ENCODE measurements at regions not wholly inside any gene's neighbourhood (a gene's known extent, or its start where the extent isn't known, plus 50 kb on each side); places are given as distances from the start of the nearest gene placed in this dataset.
"Not testable (repeated sequence)": the region's sequence is repeated elsewhere in the genome, so short reads cannot be mapped to it uniquely, and the experiment has no call there.

DNA sequence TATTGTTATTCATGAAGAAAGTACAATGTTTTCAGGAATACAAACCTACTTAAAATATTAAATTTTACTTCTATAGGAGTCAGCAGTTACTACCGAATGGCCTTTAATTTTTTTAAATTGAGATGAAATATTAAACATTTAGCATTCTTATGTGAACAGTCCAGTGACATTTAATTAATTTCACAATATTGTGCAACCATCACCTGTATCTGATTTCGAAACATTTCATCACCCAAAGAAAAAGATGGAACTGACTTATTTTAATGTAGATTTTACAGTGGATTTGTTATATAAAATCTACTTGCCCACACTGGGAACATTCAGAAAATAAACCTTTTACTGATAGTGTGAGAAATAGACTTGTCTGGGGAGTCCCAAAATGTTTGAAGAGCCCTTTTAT lies 585.2 kb upstream of the LINC00305 start:
- H3K27me3 ChIP-seq: no peaks in the 10 kb centered on the region
- TF ChIP-seq, protein P1, sequence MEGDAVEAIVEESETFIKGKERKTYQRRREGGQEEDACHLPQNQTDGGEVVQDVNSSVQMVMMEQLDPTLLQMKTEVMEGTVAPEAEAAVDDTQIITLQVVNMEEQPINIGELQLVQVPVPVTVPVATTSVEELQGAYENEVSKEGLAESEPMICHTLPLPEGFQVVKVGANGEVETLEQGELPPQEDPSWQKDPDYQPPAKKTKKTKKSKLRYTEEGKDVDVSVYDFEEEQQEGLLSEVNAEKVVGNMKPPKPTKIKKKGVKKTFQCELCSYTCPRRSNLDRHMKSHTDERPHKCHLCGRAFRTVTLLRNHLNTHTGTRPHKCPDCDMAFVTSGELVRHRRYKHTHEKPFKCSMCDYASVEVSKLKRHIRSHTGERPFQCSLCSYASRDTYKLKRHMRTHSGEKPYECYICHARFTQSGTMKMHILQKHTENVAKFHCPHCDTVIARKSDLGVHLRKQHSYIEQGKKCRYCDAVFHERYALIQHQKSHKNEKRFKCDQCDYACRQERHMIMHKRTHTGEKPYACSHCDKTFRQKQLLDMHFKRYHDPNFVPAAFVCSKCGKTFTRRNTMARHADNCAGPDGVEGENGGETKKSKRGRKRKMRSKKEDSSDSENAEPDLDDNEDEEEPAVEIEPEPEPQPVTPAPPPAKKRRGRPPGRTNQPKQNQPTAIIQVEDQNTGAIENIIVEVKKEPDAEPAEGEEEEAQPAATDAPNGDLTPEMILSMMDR (IDR thresholded peaks at IDR 0.05): no peak
- no peaks in the 10 kb centered on the region for H3K4me1 ChIP-seq (ENCODE audit: control insufficient read depth in 1 of 2, insufficient read depth in 1 of 2, low read depth in 1 of 2, low read length in 1 of 2)
- H3K4me3 ChIP-seq (ENCODE audit: low read depth in 1 of 2, low read length in 1 of 2): no peak overlapping the region
- H3K36me3 ChIP-seq: no peaks in the 10 kb centered on the region
- no peaks in the 10 kb centered on the region for H3K9me3 ChIP-seq
- H3K27ac ChIP-seq: no peak overlapping the region

DNA sequence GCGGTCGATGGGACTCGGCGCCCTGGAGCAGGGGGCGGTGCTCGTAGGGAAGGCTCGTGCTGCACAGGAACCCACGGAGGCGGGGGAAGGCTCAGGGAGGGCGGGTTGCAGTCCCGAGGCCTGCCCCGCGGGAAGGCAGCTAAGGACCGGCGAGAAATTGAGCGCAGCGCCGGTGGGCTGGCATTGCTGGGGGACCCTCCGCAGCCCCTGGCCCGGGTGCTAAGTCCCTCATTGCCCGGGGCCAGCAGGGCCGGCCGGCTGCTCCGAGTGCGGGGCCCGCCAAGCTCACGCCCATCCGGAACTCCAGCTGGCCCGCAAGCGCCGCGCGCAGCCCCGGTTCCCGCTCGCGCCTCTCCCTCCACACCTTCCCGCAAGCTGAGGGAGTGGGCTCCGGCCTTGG lies 576.8 kb upstream of the LINC00305 start:
- H3K27me3 ChIP-seq; H3K4me3 ChIP-seq (ENCODE audit: low read depth in 1 of 2, low read length in 1 of 2); H3K4me1 ChIP-seq (ENCODE audit: control insufficient read depth in 1 of 2, insufficient read depth in 1 of 2, low read depth in 1 of 2, low read length in 1 of 2); H3K36me3 ChIP-seq; H3K9me3 ChIP-seq; H3K27ac ChIP-seq: not testable (repeated sequence)

DNA sequence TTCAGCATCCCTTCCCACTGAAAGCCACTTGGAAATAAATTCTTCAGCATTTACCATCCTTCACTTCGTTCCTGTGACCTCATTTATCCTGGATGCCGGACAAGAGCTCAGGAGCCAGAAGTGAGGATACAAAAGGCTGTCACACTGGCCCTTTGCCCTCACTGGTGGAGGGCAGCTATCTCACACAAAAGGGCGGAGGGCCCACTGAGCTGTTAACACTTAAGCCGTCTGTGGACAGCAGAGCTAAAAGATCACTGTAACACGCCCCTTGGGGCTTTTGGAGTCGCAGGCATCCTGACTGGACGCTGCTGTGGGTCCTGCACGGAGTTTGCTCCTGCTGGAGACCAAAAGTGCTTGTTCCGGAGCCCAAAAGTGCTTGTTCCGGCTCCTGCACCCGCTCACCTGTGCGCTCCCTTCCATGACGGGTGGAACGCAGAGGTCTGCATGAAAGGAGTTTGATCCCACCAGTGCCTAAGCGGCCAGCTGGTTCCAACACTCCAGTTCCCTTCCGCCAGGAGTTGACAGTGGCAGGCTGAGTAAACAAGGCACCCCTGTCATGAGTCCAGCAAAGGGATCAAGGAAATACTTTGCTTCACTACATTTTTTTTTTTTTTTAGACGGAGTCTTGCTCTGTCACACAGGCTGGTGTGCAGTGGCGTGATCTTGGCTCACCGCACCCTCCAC lies 572.0 kb upstream of the LINC00305 start:
- Histone ChIP-seq H3K9me3 (no peaks in the 10 kb centered on the region), H3K4me3 (ENCODE audit: low read depth in 1 of 2, low read length in 1 of 2) (no peak overlapping the region), H3K36me3 (no peaks in the 10 kb centered on the region), H3K27ac (no peak overlapping the region), H3K27me3 (no peaks in the 10 kb centered on the region), H3K4me1 (ENCODE audit: control insufficient read depth in 1 of 2, insufficient read depth in 1 of 2, low read depth in 1 of 2, low read length in 1 of 2) (no peaks in the 10 kb centered on the region)
- TF ChIP-seq, protein P1 (IDR thresholded peaks at IDR 0.05): no peak

DNA sequence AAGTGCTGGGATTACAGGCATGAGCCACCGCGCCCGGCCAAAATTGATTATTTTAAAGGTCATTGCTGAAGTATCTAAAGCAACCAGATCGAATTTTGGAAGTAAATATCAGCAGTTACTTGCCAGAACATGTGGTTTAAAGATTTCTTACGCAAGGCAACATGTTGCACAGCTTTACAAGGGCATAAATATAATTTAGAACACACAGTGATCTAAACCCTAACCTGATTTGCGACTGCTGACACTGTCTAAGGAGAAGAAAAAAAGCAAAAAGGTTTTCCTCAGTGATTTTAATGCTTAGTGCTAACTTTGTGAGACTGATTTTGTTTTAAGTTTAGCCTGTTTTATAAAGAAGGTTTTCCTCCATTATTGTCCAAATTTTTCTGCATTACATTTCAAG lies 569.9 kb upstream of the LINC00305 start:
- H3K36me3 ChIP-seq: no peaks in the 10 kb centered on the region
- H3K27ac ChIP-seq: no peak overlapping the region
- TF ChIP-seq, protein P1 (IDR thresholded peaks at IDR 0.05): no peak
- no peaks in the 10 kb centered on the region for H3K9me3 ChIP-seq
- H3K27me3 ChIP-seq: no peaks in the 10 kb centered on the region
- H3K4me1 ChIP-seq (ENCODE audit: control insufficient read depth in 1 of 2, insufficient read depth in 1 of 2, low read depth in 1 of 2, low read length in 1 of 2): peaks cover 0 to under 1% of the 10 kb centered on the region in 2 experiments
- no peak overlapping the region for H3K4me3 ChIP-seq (ENCODE audit: low read depth in 1 of 2, low read length in 1 of 2)

DNA sequence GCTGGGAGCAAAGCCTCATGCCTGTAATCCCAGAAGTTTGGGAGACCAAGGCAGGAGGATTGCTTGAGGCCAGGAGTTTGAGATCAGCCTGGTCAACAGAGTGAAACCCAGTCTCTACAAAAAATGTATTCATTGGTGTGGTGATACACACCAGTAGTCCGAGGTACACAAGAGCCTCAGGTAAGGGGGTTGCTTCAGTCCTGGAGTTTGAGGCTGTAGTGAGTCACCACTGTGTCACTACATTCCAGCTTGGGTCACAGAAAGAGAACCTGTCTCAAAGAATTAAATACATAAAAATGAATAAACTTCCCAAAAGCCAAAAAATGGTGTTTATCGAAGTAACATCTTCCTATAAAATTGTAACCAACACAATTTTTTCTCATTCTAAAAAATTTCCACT lies 568.1 kb upstream of the LINC00305 start:
- Histone ChIP-seq H3K27ac (no peak overlapping the region), H3K9me3 (no peaks in the 10 kb centered on the region), H3K4me1 (ENCODE audit: control insufficient read depth in 1 of 2, insufficient read depth in 1 of 2, low read depth in 1 of 2, low read length in 1 of 2) (peaks cover 0 to 11% of the 10 kb centered on the region in 2 experiments), H3K27me3 (no peaks in the 10 kb centered on the region), H3K4me3 (ENCODE audit: low read depth in 1 of 2, low read length in 1 of 2) (no peak overlapping the region), H3K36me3 (no peaks in the 10 kb centered on the region)
- TF ChIP-seq, protein P1 (IDR thresholded peaks at IDR 0.05): no peak

DNA sequence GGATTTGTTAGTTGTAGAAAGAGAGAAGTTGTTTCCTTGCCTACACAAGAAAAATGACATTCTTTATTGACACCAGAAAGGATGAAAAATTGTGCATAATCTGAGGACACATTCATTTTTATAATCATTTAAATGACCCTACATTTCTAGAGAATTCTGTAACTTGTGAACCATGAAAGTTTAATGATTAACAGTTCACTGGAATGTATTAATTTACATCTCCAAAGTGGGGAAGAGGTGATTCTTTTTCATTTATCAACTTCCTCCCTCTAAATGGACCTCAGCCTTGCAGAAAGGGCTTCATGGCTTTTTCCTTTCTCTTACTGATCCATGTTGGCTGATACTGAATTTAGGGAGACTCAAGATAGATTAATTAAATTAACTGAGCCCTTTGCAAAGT lies 565.2 kb upstream of the LINC00305 start:
- Histone ChIP-seq H3K27me3 (no peaks in the 10 kb centered on the region), H3K27ac (no peak overlapping the region), H3K4me1 (ENCODE audit: control insufficient read depth in 1 of 2, insufficient read depth in 1 of 2, low read depth in 1 of 2, low read length in 1 of 2) (peaks cover 0 to 11% of the 10 kb centered on the region in 2 experiments), H3K36me3 (no peaks in the 10 kb centered on the region), H3K4me3 (ENCODE audit: low read depth in 1 of 2, low read length in 1 of 2) (no peak overlapping the region), H3K9me3 (no peaks in the 10 kb centered on the region)
- TF ChIP-seq, protein P1 (IDR thresholded peaks at IDR 0.05): no peak
